ENCODE measurements at regions not wholly inside any gene's neighbourhood (a gene's known extent, or its start where the extent isn't known, plus 50 kb on each side); places are given as distances from the start of the nearest gene placed in this dataset.

GRCh38 chr13:91078093-91078679 lies 269.3 kb upstream of the MIR17HG start:
- TF ChIP-seq CBX3 (IDR thresholded peaks at IDR 0.05; ENCODE audit: low read depth) (no peak), EZH2 (IDR thresholded peaks at IDR 0.05) (no peak), EZH2phosphoT487 (IDR thresholded peaks at IDR 0.05; ENCODE audit: borderline replicate concordance) (no peak), POLR2A (IDR thresholded peaks at IDR 0.05; ENCODE audit: borderline replicate concordance, extremely low read depth, insufficient read depth, insufficient read length) (no peak), CTCF (IDR thresholded peaks at IDR 0.05 in 2 of 3, conservative IDR thresholded peaks at IDR 0.05 in 1 of 3; ENCODE audit: borderline replicate concordance in 1 of 3, insufficient read depth in 1 of 3, low read depth in 2 of 3, low read length in 2 of 3) (peak in 2 of 3 experiments; percentile 22 to 55; a peak in 3 of 6 replicates), ZNF274 (IDR thresholded peaks at IDR 0.05; ENCODE audit: low read depth, low read length) (no peak)

Data from HCT116 (cell line).